ENCODE measurements at regions not wholly inside any gene's neighbourhood (a gene's known extent, or its start where the extent isn't known, plus 50 kb on each side); places are given as distances from the start of the nearest gene placed in this dataset.

DNA sequence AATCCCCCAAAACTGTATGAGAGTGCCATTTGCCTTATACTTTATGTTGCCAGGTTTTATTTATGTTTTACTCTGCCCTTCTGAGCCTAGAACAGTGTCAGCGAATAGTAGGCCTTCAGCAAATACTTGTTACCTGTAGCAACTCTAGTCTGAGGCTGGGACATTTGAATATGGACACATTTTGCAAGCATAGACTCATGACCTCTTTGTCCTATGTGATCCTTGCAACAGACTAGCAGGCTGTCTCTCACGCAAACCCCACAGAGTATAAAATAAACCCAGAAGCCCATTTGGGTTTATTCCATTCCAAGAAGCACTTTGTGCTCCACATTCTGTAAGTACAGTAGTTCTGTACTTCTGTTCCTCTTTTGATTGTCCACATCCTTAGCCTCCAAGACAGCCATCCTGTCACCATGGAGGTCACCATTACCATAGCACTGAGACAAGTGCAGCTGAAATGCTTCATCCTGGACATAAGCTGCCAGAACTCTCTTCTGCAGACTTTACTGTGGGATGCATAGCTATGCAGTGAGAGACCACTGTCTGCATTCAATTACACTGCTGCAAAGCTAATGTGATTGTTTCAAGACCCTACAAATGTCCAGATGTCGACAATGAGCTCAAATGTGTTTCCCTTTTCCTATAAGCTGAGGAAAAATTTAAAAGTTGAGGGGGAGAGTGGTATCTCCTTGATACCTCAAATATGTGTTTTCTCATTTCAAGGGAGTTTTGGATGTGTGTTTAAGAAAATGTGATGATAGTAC lies 425.7 kb downstream of the PID1 start:
- WGBS (ENCODE audit: low lambda C conversion rate, missing lambda C conversion rate), result 80% methylated on average over 3 of the region's 3 CpGs
- DNase-seq (ENCODE audit: low spot score), result no peak
- no peak overlapping the region for H3K27ac ChIP-seq

GRCh38 chr2:228841877-228842276 lies 429.2 kb downstream of the PID1 start:
- no peak overlapping the region for H3K4me3 ChIP-seq
- peak overlapping the region; percentile 44 for H3K27ac ChIP-seq
- WGBS (ENCODE audit: low lambda C conversion rate, missing lambda C conversion rate), result 41% methylated on average over 3 of the region's 3 CpGs
- H3K36me3 ChIP-seq (replicated peaks; ENCODE audit: insufficient read depth, low read depth), result no peaks in the 10 kb centered on the region
- TF ChIP-seq EZH2phosphoT487 (IDR thresholded peaks at IDR 0.05; ENCODE audit: low read depth, severe bottlenecking, unreplicated experiment), result no peak
- no peak for TF ChIP-seq EZH2 (IDR thresholded peaks at IDR 0.05; ENCODE audit: borderline replicate concordance)
- TF ChIP-seq, protein P1, sequence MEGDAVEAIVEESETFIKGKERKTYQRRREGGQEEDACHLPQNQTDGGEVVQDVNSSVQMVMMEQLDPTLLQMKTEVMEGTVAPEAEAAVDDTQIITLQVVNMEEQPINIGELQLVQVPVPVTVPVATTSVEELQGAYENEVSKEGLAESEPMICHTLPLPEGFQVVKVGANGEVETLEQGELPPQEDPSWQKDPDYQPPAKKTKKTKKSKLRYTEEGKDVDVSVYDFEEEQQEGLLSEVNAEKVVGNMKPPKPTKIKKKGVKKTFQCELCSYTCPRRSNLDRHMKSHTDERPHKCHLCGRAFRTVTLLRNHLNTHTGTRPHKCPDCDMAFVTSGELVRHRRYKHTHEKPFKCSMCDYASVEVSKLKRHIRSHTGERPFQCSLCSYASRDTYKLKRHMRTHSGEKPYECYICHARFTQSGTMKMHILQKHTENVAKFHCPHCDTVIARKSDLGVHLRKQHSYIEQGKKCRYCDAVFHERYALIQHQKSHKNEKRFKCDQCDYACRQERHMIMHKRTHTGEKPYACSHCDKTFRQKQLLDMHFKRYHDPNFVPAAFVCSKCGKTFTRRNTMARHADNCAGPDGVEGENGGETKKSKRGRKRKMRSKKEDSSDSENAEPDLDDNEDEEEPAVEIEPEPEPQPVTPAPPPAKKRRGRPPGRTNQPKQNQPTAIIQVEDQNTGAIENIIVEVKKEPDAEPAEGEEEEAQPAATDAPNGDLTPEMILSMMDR (IDR thresholded peaks at IDR 0.05; ENCODE audit: poor library complexity), result no peak
- no peaks in the 10 kb centered on the region for H4K20me1 ChIP-seq (ENCODE audit: insufficient read depth, poor library complexity, severe bottlenecking)
- no peaks in the 10 kb centered on the region for H3K79me2 ChIP-seq
- no peaks in the 10 kb centered on the region for H3K9me2 ChIP-seq (replicated peaks; ENCODE audit: insufficient read depth)
- H3K4me2 ChIP-seq, result no peak overlapping the region
- peak; percentile 62 for DNase-seq (ENCODE audit: low spot score)
- no peak overlapping the region for H2AFZ ChIP-seq
- H3K9me3 ChIP-seq (ENCODE audit: low read depth), result no peaks in the 10 kb centered on the region
- H3K4me1 ChIP-seq (ENCODE audit: insufficient read depth), result peaks cover 7% of the 10 kb centered on the region
- H3K27me3 ChIP-seq, result no peaks in the 10 kb centered on the region

More for the DNA sequence above, 425.7 kb downstream of the PID1 start:
- Histone ChIP-seq H3K4me3 (no peak overlapping the region), H3K79me2 (no peaks in the 10 kb centered on the region), H3K9me2 (replicated peaks; ENCODE audit: insufficient read depth) (no peaks in the 10 kb centered on the region), H3K4me2 (no peak overlapping the region), H3K36me3 (replicated peaks; ENCODE audit: insufficient read depth, low read depth) (no peaks in the 10 kb centered on the region), H3K27me3 (no peaks in the 10 kb centered on the region), H3K4me1 (ENCODE audit: insufficient read depth) (peaks cover 7% of the 10 kb centered on the region), H2AFZ (no peak overlapping the region), H4K20me1 (ENCODE audit: insufficient read depth, poor library complexity, severe bottlenecking) (no peaks in the 10 kb centered on the region), H3K9me3 (ENCODE audit: low read depth) (no peaks in the 10 kb centered on the region)
- TF ChIP-seq EZH2 (IDR thresholded peaks at IDR 0.05; ENCODE audit: borderline replicate concordance) (no peak), EZH2phosphoT487 (IDR thresholded peaks at IDR 0.05; ENCODE audit: low read depth, severe bottlenecking, unreplicated experiment) (no peak)
- TF ChIP-seq, protein P1 (IDR thresholded peaks at IDR 0.05; ENCODE audit: poor library complexity), result no peak

DNA sequence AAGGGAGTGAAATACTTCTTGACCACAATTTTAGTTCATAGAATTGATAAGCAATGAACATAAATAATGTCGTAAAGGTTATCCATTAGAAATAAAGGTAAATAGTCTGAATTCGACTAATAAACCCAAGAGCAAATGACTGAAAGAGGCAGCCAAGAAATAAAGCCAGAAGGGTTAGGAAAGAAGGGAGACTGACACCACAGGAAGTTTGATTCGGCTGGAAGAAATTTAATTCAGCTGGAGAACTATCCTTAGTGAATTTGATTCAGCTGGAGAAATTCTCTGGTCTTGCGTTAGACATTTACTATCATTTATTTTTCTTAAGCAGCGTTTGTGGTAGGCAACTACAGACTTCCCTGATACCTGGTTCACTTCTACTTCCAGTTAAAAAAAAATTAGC lies 429.6 kb downstream of the PID1 start:
- no peaks in the 10 kb centered on the region for H3K79me2 ChIP-seq
- no peak for DNase-seq (ENCODE audit: low spot score)
- TF ChIP-seq EZH2 (IDR thresholded peaks at IDR 0.05; ENCODE audit: borderline replicate concordance) (no peak), EZH2phosphoT487 (IDR thresholded peaks at IDR 0.05; ENCODE audit: low read depth, severe bottlenecking, unreplicated experiment) (no peak)
- TF ChIP-seq, protein P1 (IDR thresholded peaks at IDR 0.05; ENCODE audit: poor library complexity), result no peak
- H4K20me1 ChIP-seq (ENCODE audit: insufficient read depth, poor library complexity, severe bottlenecking), result no peaks in the 10 kb centered on the region
- no peak overlapping the region for H2AFZ ChIP-seq
- H3K4me2 ChIP-seq, result no peak overlapping the region
- no peaks in the 10 kb centered on the region for H3K9me2 ChIP-seq (replicated peaks; ENCODE audit: insufficient read depth)
- H3K27ac ChIP-seq, result peak overlapping the region; percentile 44
- H3K36me3 ChIP-seq (replicated peaks; ENCODE audit: insufficient read depth, low read depth), result no peaks in the 10 kb centered on the region
- H3K9me3 ChIP-seq (ENCODE audit: low read depth), result no peaks in the 10 kb centered on the region
- H3K4me3 ChIP-seq, result no peak overlapping the region
- no peaks in the 10 kb centered on the region for H3K27me3 ChIP-seq
- peaks cover 7% of the 10 kb centered on the region for H3K4me1 ChIP-seq (ENCODE audit: insufficient read depth)
- WGBS (ENCODE audit: low lambda C conversion rate, missing lambda C conversion rate), result 74% methylated on average over 5 of the region's 5 CpGs
